ENCODE measurements at regions not wholly inside any gene's neighbourhood (a gene's known extent, or its start where the extent isn't known, plus 50 kb on each side); places are given as distances from the start of the nearest gene placed in this dataset.

DNA sequence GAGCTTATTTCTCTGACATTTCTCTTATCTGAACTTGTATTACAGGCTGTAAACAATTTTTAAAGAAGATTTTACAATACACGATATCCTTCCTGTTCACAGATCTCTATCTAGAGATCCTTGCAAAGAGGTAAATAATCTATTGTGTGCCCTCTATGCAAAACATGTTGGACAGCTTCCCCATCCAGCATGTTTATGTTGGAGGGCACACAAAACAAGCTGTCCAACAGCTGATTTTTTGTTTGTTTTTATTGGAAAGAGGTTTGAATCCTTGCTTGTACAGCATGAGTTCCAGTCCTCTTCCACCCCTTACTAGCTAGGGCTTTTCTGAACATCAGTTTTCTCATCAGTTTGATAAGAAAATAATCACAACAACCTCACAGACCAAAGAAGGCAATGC, 62.3 kb upstream of the SYNDIG1 start:
- DNase-seq (ENCODE audit: low read depth, low spot score) (no peak), ATAC-seq (no peak)
- no TSS peak for BruUV-seq (replicated peaks)
- TF ChIP-seq POLR2AphosphoS5 (IDR thresholded peaks at IDR 0.05; ENCODE audit: low read depth, low read length): no peak
- TF ChIP-seq, protein P1, sequence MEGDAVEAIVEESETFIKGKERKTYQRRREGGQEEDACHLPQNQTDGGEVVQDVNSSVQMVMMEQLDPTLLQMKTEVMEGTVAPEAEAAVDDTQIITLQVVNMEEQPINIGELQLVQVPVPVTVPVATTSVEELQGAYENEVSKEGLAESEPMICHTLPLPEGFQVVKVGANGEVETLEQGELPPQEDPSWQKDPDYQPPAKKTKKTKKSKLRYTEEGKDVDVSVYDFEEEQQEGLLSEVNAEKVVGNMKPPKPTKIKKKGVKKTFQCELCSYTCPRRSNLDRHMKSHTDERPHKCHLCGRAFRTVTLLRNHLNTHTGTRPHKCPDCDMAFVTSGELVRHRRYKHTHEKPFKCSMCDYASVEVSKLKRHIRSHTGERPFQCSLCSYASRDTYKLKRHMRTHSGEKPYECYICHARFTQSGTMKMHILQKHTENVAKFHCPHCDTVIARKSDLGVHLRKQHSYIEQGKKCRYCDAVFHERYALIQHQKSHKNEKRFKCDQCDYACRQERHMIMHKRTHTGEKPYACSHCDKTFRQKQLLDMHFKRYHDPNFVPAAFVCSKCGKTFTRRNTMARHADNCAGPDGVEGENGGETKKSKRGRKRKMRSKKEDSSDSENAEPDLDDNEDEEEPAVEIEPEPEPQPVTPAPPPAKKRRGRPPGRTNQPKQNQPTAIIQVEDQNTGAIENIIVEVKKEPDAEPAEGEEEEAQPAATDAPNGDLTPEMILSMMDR (IDR thresholded peaks at IDR 0.05): no peak
- no peak for TF ChIP-seq SIN3A (IDR thresholded peaks at IDR 0.05; ENCODE audit: borderline replicate concordance, insufficient read depth, low read depth, low read length)
- TF ChIP-seq, protein P2, sequence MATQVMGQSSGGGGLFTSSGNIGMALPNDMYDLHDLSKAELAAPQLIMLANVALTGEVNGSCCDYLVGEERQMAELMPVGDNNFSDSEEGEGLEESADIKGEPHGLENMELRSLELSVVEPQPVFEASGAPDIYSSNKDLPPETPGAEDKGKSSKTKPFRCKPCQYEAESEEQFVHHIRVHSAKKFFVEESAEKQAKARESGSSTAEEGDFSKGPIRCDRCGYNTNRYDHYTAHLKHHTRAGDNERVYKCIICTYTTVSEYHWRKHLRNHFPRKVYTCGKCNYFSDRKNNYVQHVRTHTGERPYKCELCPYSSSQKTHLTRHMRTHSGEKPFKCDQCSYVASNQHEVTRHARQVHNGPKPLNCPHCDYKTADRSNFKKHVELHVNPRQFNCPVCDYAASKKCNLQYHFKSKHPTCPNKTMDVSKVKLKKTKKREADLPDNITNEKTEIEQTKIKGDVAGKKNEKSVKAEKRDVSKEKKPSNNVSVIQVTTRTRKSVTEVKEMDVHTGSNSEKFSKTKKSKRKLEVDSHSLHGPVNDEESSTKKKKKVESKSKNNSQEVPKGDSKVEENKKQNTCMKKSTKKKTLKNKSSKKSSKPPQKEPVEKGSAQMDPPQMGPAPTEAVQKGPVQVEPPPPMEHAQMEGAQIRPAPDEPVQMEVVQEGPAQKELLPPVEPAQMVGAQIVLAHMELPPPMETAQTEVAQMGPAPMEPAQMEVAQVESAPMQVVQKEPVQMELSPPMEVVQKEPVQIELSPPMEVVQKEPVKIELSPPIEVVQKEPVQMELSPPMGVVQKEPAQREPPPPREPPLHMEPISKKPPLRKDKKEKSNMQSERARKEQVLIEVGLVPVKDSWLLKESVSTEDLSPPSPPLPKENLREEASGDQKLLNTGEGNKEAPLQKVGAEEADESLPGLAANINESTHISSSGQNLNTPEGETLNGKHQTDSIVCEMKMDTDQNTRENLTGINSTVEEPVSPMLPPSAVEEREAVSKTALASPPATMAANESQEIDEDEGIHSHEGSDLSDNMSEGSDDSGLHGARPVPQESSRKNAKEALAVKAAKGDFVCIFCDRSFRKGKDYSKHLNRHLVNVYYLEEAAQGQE (IDR thresholded peaks at IDR 0.05; ENCODE audit: insufficient read depth in 1 of 2, low read depth in 2 of 2, low read length in 1 of 2): no peak
- TF ChIP-seq TCF7L2 (IDR thresholded peaks at IDR 0.05; ENCODE audit: low read depth, low read length): no peak
- intact Hi-C loops (cut with micrococcal nuclease; ENCODE audit: unreplicated experiment): no loop called here
- no peaks in the 10 kb centered on the region for H3K9me3 ChIP-seq (ENCODE audit: control insufficient read depth, insufficient read depth, low read depth, low read length)
- ChIA-PET POLR2A (no interaction called here), CTCF (no interaction called here)
- no peaks in the 10 kb centered on the region for H3K4me1 ChIP-seq (ENCODE audit: control insufficient read depth, insufficient read depth, low read length)
- in situ Hi-C loops (cut with HindIII; ENCODE audit: low pct_unique_long_range_greater_than_20kb, low sequenced_read_pairs): no loop called here
- H3K27me3 ChIP-seq (ENCODE audit: control insufficient read depth, insufficient read depth, low read length): peaks cover 2% of the 10 kb centered on the region
- no peak overlapping the region for H3K4me3 ChIP-seq (ENCODE audit: low read depth in 2 of 2, low read length in 2 of 2)
- H3K27ac ChIP-seq (ENCODE audit: low read length): no peak overlapping the region
- no peaks in the 10 kb centered on the region; the same call in 1 of the 2 replicates for H3K36me3 ChIP-seq (ENCODE audit: control insufficient read depth, insufficient read depth, low read length)

DNA sequence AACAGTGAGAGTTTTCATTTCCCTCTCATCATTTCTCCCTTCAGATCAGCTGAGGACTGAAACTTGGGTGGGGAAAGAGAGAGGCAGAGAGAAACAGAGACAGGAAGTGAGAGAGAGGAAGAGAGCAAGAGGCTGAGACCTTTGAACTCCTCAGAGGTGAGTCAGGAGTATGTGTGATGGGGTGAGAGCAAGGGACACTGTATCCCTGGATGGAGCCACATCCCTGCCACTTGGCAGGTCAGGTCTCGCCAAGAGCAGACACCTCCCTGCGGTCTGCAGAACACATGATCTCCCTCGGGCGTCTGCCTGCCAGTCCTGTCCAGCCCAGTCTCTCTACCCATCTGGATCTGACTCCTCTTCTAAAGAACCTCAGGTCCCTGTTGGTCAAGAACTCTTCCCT, 62.7 kb upstream of the SYNDIG1 start:
- intact Hi-C loops (cut with micrococcal nuclease; ENCODE audit: unreplicated experiment) (no loop called here), in situ Hi-C loops (cut with HindIII; ENCODE audit: low pct_unique_long_range_greater_than_20kb, low sequenced_read_pairs) (no loop called here)
- DNase-seq (ENCODE audit: low read depth, low spot score) (no peak), ATAC-seq (no peak)
- Histone ChIP-seq H3K9me3 (ENCODE audit: control insufficient read depth, insufficient read depth, low read depth, low read length) (no peaks in the 10 kb centered on the region), H3K4me3 (ENCODE audit: low read depth in 2 of 2, low read length in 2 of 2) (no peak overlapping the region), H3K27me3 (ENCODE audit: control insufficient read depth, insufficient read depth, low read length) (peaks cover 2% of the 10 kb centered on the region), H3K36me3 (ENCODE audit: control insufficient read depth, insufficient read depth, low read length) (no peaks in the 10 kb centered on the region; the same call in 1 of the 2 replicates), H3K4me1 (ENCODE audit: control insufficient read depth, insufficient read depth, low read length) (no peaks in the 10 kb centered on the region), H3K27ac (ENCODE audit: low read length) (no peak overlapping the region)
- ChIA-PET POLR2A (no interaction called here), CTCF (no interaction called here)
- no TSS peak for BruUV-seq (replicated peaks)
- TF ChIP-seq, protein P2 (IDR thresholded peaks at IDR 0.05; ENCODE audit: insufficient read depth in 1 of 2, low read depth in 2 of 2, low read length in 1 of 2): no peak
- TF ChIP-seq SIN3A (IDR thresholded peaks at IDR 0.05; ENCODE audit: borderline replicate concordance, insufficient read depth, low read depth, low read length): no peak
